ENCODE measurements at regions not wholly inside any gene's neighbourhood (a gene's known extent, or its start where the extent isn't known, plus 50 kb on each side); places are given as distances from the start of the nearest gene placed in this dataset.
"Not testable (repeated sequence)": the region's sequence is repeated elsewhere in the genome, so short reads cannot be mapped to it uniquely, and the experiment has no call there.

DNA sequence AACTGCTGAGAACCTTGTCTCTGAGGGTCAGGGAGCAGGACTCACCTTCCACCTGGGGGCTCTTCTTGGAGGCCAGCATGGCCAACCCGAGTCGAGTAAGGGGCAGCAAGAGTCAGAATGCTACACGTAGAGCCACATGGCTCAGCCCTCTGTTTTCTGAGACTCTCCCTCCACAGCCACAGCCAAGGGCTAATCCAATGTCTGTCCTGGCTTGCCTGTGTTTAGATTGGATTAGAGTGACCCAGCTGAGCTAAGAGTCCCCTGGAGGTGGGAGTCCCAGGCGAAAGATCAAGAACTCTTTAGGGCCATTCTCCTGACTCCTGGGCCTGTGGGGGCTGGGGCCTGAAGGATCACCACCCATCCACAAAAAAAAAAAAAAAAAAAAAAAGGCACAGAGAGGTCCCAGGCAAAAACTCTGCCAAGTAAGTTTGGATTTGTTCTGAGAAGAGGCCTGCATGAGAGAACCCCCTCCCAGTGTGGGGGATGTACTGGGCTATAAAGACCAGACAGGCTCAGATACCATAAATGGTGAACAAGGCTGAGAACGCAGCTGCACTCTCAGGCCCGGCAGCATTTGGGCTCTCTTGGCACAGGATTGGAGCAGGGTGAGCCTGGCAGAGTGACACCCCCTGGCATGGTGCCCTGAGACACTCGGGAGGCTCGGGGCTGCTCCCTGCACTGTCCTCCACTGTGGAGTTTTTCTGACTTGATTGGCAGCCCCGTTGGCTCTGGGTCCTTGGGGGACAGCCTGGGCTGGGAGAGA, 88.0 kb upstream of the OSBPL11 start:
- Histone ChIP-seq H3K4me1 (ENCODE audit: insufficient read depth, low read length) (no peaks in the 10 kb centered on the region), H3K9me3 (ENCODE audit: control insufficient read depth, insufficient read depth, low read length) (no peaks in the 10 kb centered on the region), H3K9ac (ENCODE audit: low read depth, low read length) (no peak overlapping the region), H3K36me3 (ENCODE audit: insufficient read depth, low read length) (no peaks in the 10 kb centered on the region)

DNA sequence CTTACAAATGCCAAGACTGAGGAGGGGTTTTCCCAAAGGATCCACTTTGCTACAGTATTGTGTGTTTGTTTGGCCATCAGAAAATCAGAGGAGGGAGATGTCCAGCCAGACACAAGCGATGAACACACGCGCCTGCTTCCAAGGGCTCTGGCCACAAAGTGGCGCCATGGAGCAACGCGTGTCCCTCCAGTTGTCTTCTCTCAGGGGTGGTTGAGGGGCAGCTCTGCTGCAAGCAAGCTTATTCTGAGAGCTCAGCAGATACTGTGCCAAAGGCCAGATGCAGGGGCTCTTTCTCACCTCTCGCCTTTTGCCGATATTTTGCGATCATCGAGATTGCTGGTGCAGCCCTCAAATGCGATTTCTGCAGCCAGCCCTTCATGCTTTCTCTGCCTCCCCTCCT, 88.9 kb upstream of the OSBPL11 start:
- H3K9me3 ChIP-seq (ENCODE audit: control insufficient read depth, insufficient read depth, low read length) = no peaks in the 10 kb centered on the region
- H3K36me3 ChIP-seq (ENCODE audit: insufficient read depth, low read length) = no peaks in the 10 kb centered on the region
- no peak overlapping the region for H3K9ac ChIP-seq (ENCODE audit: low read depth, low read length)
- no peaks in the 10 kb centered on the region for H3K4me1 ChIP-seq (ENCODE audit: insufficient read depth, low read length)

DNA sequence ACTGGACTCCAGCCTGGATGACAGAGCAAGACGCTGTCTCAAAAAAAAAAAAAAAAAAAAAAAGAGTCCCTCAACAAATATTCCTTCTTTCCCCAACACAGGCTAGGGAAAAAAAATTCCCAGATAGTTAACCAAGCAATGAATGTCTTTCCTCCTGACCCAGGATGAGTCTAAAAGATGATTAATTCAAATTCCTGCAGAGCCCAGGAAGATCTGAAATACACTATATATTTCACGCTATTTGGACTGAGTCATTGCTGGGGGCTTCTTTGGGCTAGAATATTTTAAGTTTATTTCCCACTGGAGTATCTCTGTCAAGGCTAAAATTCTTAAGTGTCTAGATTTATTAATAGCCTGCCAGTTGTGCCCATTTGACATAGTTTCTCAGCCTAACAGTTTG, 90.4 kb upstream of the OSBPL11 start:
- not testable (repeated sequence) for H3K9me3 ChIP-seq (ENCODE audit: control insufficient read depth, insufficient read depth, low read length); H3K36me3 ChIP-seq (ENCODE audit: insufficient read depth, low read length); H3K4me1 ChIP-seq (ENCODE audit: insufficient read depth, low read length); H3K9ac ChIP-seq (ENCODE audit: low read depth, low read length)

DNA sequence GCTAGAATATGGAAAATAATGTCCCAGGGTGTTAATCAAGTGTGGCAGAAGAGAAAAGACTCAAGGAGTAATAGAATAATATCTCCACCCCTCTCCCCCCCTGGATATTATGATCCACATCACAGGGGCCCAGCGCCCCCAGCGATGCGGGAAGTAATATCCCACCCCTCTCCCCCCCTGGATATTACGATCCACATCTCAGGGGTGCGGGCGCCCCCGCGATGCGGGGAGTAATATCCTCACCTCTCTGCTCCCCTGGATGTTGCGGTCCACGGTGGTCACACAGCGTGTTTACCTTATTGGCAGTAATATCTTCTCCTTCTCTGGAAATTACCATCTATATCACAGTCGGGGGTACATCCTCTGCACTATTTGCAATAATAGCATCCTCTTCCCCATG, 97.1 kb upstream of the OSBPL11 start:
- Histone ChIP-seq H3K36me3 (ENCODE audit: insufficient read depth, low read length) (no peaks in the 10 kb centered on the region), H3K9ac (ENCODE audit: low read depth, low read length) (no peak overlapping the region), H3K4me1 (ENCODE audit: insufficient read depth, low read length) (no peaks in the 10 kb centered on the region), H3K9me3 (ENCODE audit: control insufficient read depth, insufficient read depth, low read length) (no peaks in the 10 kb centered on the region)

DNA sequence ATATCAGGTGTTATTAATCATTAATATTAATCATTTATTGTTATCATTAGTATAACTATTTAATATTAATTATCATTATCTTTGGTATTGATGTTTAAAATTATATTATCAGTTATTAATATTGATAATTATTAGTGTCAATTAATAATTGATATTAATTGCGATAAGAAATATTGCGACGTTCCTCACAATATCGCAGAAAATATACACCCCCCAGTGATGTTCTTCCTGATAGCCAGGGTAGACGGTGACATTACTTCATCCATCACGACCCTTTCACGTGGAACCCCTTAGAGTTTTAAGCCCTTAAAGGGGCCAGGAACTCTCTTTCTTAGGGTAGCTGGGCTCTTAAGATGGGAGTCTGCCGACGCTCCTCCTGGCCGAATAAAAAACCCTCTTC, 98.6 kb upstream of the OSBPL11 start:
- H3K36me3 ChIP-seq (ENCODE audit: insufficient read depth, low read length) = no peaks in the 10 kb centered on the region
- no peaks in the 10 kb centered on the region for H3K9me3 ChIP-seq (ENCODE audit: control insufficient read depth, insufficient read depth, low read length)
- no peaks in the 10 kb centered on the region for H3K4me1 ChIP-seq (ENCODE audit: insufficient read depth, low read length)
- no peak overlapping the region for H3K9ac ChIP-seq (ENCODE audit: low read depth, low read length)

DNA sequence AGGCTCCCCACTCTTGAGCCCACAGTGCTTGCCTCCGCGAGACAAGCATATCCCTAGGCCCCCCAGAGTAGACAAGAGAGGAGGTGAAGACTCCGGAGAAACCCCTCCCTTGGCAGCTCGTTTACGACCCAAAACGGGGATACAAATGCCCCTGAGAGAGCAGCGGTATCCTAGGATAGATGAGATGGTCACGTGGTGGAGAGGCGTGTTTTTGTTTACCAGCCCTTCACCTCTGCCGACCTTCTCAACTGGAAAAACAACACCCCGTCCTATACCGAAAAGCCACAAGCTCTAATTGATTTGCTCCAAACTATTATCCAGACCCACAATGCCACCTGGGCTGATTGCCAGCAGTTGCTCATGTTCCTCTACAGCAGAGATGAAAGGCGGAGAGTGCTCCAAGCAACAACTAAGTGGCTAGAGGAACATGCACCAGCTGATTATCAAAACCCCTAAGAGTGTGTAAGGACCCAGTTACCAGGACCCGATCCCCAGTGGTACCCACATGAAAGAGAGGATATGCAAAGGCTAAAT, 99.5 kb upstream of the OSBPL11 start:
- no peaks in the 10 kb centered on the region for H3K36me3 ChIP-seq (ENCODE audit: insufficient read depth, low read length)
- H3K9ac ChIP-seq (ENCODE audit: low read depth, low read length) = no peak overlapping the region
- H3K9me3 ChIP-seq (ENCODE audit: control insufficient read depth, insufficient read depth, low read length) = no peaks in the 10 kb centered on the region
- no peaks in the 10 kb centered on the region for H3K4me1 ChIP-seq (ENCODE audit: insufficient read depth, low read length)

DNA sequence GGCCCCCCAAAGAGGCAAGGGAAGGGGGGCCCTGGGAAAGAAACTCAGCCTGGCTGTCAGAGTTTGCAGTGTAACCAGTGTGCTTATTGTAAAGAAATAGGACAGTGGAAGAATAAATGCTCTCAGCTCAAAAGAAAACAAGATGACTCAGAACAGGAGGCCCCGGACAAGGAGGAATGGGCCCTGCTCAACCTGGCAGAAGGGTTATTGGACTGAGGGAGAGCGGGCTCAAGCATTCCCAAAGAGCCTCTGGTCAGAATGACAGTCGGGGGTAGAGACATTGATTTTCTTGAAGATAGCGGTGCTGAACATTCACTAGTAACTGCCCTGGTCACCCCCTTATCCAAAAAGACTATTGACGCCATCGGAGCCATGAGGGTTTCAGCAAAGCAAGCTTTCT, 100.4 kb upstream of the OSBPL11 start:
- no peaks in the 10 kb centered on the region for H3K9me3 ChIP-seq (ENCODE audit: control insufficient read depth, insufficient read depth, low read length)
- H3K4me1 ChIP-seq (ENCODE audit: insufficient read depth, low read length) = no peaks in the 10 kb centered on the region
- H3K36me3 ChIP-seq (ENCODE audit: insufficient read depth, low read length) = no peaks in the 10 kb centered on the region
- no peak overlapping the region for H3K9ac ChIP-seq (ENCODE audit: low read depth, low read length)

DNA sequence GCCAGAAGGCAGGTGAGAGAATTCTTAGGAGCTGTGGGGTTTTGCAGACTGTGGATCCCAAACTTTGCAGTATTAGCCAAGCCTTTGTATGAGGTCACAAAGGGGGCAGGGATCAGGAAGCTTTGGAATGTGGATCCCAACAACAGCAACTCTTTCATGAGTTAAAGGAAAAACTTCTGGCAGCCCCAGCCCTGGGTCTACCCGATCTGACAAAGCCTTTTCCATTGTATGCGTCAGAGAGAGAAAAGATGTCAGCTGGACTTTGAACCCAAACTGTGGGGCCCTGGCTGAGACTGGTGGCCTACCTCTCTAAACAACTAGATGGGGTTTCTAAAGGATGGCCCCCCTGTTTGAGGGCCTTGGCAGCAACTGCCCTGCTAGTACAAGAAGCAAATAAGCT, 101.8 kb upstream of the OSBPL11 start:
- H3K36me3 ChIP-seq (ENCODE audit: insufficient read depth, low read length); H3K9ac ChIP-seq (ENCODE audit: low read depth, low read length); H3K9me3 ChIP-seq (ENCODE audit: control insufficient read depth, insufficient read depth, low read length); H3K4me1 ChIP-seq (ENCODE audit: insufficient read depth, low read length): not testable (repeated sequence)

DNA sequence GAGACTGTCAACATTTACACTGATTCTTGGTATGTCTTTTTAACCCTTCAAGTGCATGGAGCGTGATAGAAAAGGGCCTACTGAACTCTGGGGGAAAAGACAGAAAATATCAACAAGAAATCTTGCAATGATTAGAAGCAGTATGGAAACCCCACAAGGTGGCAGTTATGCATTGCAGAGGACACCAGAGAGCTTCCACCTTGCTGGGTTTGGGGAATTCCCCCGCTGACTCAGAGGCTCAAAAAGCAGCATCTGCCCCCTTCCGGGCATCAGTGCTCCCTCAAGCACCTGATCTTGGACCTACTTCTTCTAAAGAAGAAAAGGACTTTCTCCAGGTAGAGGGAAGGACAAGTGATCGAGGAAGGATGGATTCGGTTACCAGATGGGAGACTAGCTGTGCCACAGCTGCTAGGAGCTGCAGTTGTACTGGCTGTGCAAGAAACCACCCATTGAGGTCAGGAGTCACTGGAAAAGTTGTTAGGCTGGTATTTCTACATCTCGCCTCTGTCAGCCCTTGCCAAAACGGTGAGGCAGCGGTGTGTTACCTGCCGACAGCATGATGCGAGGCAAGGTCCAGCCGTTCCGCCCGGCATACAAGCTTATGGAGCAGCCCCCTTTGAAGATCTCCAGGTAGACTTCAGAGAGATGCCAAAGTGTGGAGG, 102.8 kb upstream of the OSBPL11 start:
- H3K9me3 ChIP-seq (ENCODE audit: control insufficient read depth, insufficient read depth, low read length); H3K4me1 ChIP-seq (ENCODE audit: insufficient read depth, low read length); H3K36me3 ChIP-seq (ENCODE audit: insufficient read depth, low read length); H3K9ac ChIP-seq (ENCODE audit: low read depth, low read length): not testable (repeated sequence)

DNA sequence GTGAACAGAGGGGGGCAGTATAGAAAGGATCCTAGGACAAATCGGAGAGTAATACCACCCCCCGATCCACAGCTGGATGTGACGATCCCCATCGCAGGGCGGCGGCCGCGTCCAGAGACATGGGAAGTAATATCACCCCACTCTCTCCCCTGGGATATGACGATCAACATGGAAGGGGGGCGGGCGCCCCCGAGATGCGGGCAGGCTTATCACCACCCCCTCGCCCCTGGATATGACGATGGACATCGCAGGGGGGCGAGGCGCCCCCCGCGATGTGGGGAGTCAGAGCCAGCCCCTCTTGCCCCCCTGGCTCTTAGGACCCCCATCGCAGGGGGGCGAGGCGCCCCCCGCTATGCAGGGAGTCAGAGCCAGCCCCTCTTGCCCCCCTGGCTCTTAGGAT, 120.4 kb upstream of the OSBPL11 start:
- H3K9me3 ChIP-seq (ENCODE audit: control insufficient read depth, insufficient read depth, low read length) = no peaks in the 10 kb centered on the region
- H3K4me1 ChIP-seq (ENCODE audit: insufficient read depth, low read length) = no peaks in the 10 kb centered on the region
- no peak overlapping the region for H3K9ac ChIP-seq (ENCODE audit: low read depth, low read length)
- no peaks in the 10 kb centered on the region for H3K36me3 ChIP-seq (ENCODE audit: insufficient read depth, low read length)

DNA sequence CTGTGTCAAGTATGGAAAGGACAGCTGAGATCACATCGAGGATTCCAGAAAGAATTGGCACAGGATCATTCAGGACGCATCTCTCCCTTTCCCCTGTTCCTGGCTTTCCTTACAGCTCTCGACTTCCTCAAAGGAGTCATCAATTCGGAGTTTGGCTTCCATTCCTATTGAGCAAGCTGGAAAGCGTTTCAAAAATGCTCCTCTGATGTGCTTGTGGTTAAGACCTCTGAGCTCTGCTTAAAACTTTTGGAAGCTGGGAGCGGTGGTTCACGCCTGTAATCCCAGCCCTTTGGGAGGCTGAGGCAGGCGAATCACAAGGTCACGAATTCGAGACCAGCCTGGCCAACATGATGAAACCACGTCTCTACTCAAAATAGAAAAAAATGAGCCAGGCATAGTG, 136.9 kb upstream of the OSBPL11 start:
- not testable (repeated sequence) for H3K4me1 ChIP-seq (ENCODE audit: insufficient read depth, low read length); H3K9me3 ChIP-seq (ENCODE audit: control insufficient read depth, insufficient read depth, low read length); H3K9ac ChIP-seq (ENCODE audit: low read depth, low read length); H3K36me3 ChIP-seq (ENCODE audit: insufficient read depth, low read length)

DNA sequence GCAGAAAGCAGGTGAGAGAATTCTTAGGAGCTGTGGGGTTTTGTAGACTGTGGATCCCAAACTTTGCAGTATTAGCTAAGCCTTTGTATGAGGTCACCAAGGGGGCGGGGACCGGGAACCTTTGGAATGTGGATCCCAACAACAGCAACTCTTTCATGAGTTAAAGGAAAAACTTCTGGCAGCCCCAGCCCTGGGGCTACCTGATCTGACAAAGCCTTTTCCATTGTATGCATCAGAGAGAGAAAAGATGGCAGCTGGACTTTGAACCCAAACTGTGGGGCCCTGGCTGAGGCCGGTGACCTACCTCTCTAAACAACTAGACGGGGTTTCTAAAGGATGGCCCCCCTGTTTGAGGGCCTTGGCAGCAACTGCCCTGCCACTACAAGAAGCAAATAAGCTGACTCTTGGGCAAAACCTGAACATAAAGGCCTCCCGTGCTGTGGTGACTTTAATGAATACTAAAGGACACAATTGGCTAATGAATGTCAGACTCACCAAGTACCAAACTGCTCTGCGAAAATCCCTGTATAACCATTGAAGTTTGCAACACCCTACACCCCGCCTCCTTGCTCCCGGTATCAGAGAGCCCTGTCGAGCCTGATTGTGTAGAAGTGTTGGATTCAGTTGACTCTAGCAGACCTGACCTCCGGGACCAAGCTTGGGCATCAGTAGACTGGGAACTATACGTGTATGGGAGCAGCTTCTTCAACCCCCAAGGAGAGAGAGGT, 146.9 kb upstream of the OSBPL11 start:
- not testable (repeated sequence) for H3K9ac ChIP-seq (ENCODE audit: low read depth, low read length); H3K4me1 ChIP-seq (ENCODE audit: insufficient read depth, low read length); H3K9me3 ChIP-seq (ENCODE audit: control insufficient read depth, insufficient read depth, low read length); H3K36me3 ChIP-seq (ENCODE audit: insufficient read depth, low read length)

DNA sequence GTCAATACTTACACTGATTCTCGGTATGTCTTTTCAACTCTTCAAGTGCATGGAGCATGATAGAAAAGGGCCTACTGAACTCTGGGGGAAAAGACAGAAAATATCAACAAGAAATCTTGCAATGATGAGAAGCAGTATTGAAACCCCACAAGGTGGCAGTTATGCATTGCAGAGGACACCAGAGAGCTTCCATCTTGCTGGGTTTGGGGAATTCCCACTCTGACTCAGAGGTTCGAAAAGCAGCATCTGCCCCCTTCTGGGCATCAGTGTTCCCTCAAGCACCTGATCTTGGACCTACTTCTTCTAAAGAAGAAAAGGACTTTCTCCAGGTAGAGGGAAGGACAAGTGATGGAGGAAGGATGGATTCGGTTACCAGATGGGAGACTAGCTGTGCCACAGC, 147.5 kb upstream of the OSBPL11 start:
- not testable (repeated sequence) for H3K36me3 ChIP-seq (ENCODE audit: insufficient read depth, low read length); H3K9me3 ChIP-seq (ENCODE audit: control insufficient read depth, insufficient read depth, low read length); H3K9ac ChIP-seq (ENCODE audit: low read depth, low read length); H3K4me1 ChIP-seq (ENCODE audit: insufficient read depth, low read length)

DNA sequence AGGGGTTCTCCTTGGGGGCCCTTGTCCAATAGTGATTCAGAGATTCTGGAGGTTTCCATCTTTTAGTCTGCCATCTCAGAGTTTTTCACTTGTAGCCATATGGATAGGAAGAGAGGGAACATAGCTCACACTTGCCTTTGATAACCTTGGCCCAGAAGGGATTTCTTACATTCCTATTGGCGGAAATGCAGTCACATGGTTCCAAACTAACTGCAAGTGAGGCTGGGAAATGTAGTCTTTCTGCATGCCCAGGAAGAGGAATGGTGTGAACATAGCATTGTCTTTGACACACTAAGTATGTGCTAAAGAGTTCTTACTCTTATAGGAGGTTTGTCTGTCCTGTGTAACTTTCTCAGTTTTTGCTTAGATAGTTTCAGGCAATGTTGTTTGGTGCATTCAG, 161.8 kb upstream of the OSBPL11 start:
- H3K36me3 ChIP-seq (ENCODE audit: insufficient read depth, low read length); H3K9me3 ChIP-seq (ENCODE audit: control insufficient read depth, insufficient read depth, low read length); H3K9ac ChIP-seq (ENCODE audit: low read depth, low read length); H3K4me1 ChIP-seq (ENCODE audit: insufficient read depth, low read length): not testable (repeated sequence)

DNA sequence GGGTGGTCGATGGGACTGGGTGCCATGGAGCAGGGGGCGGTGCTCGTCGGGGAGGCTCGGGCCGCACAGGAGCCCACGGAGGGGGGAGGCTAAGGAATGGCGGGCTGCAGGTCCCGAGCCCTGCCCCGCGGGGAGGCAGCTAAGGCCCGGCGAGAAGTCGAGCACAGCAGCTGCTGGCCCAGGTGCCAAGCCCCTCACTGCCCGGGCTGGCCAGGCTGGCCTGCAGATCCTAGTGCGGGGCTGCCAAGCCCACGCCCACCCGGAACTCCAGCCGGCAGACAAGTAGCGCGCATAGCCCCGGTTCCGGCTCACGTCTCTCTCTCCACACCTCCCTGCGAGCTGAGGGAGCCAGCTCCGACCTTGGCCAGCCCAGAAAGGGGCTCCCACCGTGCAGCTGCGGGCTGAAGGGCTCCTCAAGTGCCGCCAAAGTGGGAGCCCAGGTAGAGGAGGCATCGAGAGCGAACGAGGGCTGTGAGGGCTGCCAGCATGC, 163.4 kb upstream of the OSBPL11 start:
- H3K4me1 ChIP-seq (ENCODE audit: insufficient read depth, low read length); H3K9ac ChIP-seq (ENCODE audit: low read depth, low read length); H3K36me3 ChIP-seq (ENCODE audit: insufficient read depth, low read length); H3K9me3 ChIP-seq (ENCODE audit: control insufficient read depth, insufficient read depth, low read length): not testable (repeated sequence)

All from ES-I3 (cell line).